WERI-Rb-1 (cell line): ENCODE measurements at regions not wholly inside any gene's neighbourhood (a gene's known extent, or its start where the extent isn't known, plus 50 kb on each side); places are given as distances from the start of the nearest gene placed in this dataset.
"Not testable (repeated sequence)": the region's sequence is repeated elsewhere in the genome, so short reads cannot be mapped to it uniquely, and the experiment has no call there.

Experiments used
- DNase-seq: peaks from one replicate; pipeline ENCODE4 v3.0.0-alpha.2; 2020
- H3K27ac ChIP-seq: fragments of 250-450 bp; sonication (Bioruptor Pico); 2 replicates; pipeline ENCODE4 v1.5.1; 2020; ENCODE audit warnings: mild to moderate bottlenecking, moderate library complexity
- H3K27me3 ChIP-seq: fragments of 250-450 bp; sonication (Bioruptor Pico); 2 replicates; pipeline ENCODE4 v1.5.1; 2021; ENCODE audit warnings: mild to moderate bottlenecking, low read depth, moderate library complexity; ENCODE audit not compliant: insufficient read depth, severe bottlenecking
- H3K36me3 ChIP-seq: fragments of 250-450 bp; sonication (Bioruptor Pico); 2 replicates; pipeline ENCODE4 v1.5.1; 2020; ENCODE audit warnings: mild to moderate bottlenecking, moderate library complexity
- H3K4me3 ChIP-seq: 2 replicates; pipeline ENCODE4 v1.5.1; 2011; ENCODE audit warnings: low read depth, mild to moderate bottlenecking, control low read depth, low read length
- H3K9me3 ChIP-seq: fragments of 250-450 bp; sonication (Bioruptor Pico); 2 replicates; pipeline ENCODE4 v1.5.1; 2021; ENCODE audit warnings: mild to moderate bottlenecking, moderate library complexity; ENCODE audit not compliant: severe bottlenecking
- TF ChIP-seq, protein P1 (sequence below): IDR thresholded peaks from 2 replicates; pipeline ENCODE4 v1.5.1; 2011; ENCODE audit warnings: low read depth, mild to moderate bottlenecking, control low read depth, inconsistent platforms, low read length

GRCh38 chr16:29313559-29314048 lies 92.9 kb downstream of the NPIPB11 start:
- Histone ChIP-seq H3K27me3 (no peaks in the 10 kb centered on the region), H3K9me3 (no peaks in the 10 kb centered on the region), H3K4me3 (no peak overlapping the region), H3K36me3 (no peaks in the 10 kb centered on the region), H3K27ac (no peak overlapping the region)
- no peak for DNase-seq
- TF ChIP-seq, protein P1, sequence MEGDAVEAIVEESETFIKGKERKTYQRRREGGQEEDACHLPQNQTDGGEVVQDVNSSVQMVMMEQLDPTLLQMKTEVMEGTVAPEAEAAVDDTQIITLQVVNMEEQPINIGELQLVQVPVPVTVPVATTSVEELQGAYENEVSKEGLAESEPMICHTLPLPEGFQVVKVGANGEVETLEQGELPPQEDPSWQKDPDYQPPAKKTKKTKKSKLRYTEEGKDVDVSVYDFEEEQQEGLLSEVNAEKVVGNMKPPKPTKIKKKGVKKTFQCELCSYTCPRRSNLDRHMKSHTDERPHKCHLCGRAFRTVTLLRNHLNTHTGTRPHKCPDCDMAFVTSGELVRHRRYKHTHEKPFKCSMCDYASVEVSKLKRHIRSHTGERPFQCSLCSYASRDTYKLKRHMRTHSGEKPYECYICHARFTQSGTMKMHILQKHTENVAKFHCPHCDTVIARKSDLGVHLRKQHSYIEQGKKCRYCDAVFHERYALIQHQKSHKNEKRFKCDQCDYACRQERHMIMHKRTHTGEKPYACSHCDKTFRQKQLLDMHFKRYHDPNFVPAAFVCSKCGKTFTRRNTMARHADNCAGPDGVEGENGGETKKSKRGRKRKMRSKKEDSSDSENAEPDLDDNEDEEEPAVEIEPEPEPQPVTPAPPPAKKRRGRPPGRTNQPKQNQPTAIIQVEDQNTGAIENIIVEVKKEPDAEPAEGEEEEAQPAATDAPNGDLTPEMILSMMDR = no peak

- Histone ChIP-seq H3K27me3 (no peaks in the 10 kb centered on the region), H3K36me3 (no peaks in the 10 kb centered on the region), H3K9me3 (no peaks in the 10 kb centered on the region), H3K4me3 (no peak overlapping the region), H3K27ac (no peak overlapping the region)
- TF ChIP-seq, protein P1 = no peak
- no peak for DNase-seq
Observed at GRCh38 chr16:29312835-29313558, 93.5 kb downstream of the NPIPB11 start.

DNA sequence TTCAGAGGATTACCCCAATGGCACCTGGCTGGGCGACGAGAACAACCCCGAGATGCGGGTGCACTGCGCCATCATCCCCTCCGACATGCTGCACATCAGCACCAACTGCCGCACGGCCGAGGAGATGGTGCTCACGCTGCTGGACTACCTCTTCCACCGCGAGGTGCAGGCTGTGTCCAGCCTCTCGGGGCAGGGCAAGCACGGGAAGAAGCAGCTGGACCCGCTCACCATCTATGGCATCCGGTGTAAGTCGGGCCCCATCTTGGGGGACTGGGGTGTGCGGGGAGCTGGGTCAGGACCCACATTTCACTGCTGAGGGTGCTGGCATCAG lies 94.2 kb downstream of the NPIPB11 start:
- not testable (repeated sequence) for H3K27me3 ChIP-seq, H3K9me3 ChIP-seq, DNase-seq, H3K4me3 ChIP-seq, H3K36me3 ChIP-seq, H3K27ac ChIP-seq

DNA sequence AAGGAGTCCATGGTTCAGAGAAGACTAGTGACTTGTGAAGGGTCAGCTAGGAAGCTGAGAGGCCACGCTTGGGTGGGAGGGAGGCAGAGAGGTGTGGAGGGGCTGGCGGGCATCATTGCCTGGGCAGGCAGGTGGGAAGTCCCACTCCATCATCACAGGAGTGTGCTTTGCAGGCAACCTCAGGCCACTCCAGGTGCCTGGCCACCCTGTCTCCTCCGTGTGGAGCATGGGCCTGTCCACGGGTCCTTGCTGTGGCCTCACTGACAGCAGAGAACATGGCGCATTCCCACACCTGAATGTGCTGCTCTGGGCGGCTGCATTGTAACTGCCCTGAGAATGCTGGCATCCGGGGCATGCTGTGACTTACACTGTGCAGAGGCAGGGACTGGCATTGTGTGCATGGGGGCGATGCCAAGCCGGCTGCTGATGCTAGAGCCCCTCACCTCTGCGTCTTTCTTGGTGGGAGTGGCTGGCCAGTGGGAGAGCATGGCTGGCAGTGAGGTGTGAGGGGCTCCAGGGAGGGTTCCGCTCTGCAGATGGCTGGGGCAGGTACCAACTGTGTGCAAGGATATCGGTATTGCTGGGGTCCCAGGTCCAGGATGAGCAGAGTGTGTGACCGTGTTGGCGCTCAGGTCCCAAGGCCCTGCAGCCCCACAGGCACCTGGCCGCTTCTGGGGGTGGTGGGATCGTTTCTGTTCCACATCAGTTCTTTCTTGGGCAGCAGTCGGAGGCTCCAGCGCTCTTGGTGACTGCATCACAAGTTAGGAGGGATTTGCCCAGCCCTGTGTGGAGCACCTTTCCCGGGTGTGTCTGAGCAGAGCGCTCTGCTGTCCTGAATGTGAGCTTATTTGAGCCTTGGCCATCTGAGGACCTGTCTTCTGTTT lies 94.8 kb downstream of the NPIPB11 start:
- Histone ChIP-seq H3K36me3 (no peaks in the 10 kb centered on the region), H3K4me3 (no peak overlapping the region), H3K9me3 (no peaks in the 10 kb centered on the region), H3K27ac (no peak overlapping the region), H3K27me3 (no peaks in the 10 kb centered on the region)
- TF ChIP-seq, protein P1 = no peak
- DNase-seq = no peak

- Histone ChIP-seq H3K9me3 (no peaks in the 10 kb centered on the region), H3K27me3 (no peaks in the 10 kb centered on the region), H3K4me3 (no peak overlapping the region), H3K36me3 (no peaks in the 10 kb centered on the region), H3K27ac (no peak overlapping the region)
- no peak for DNase-seq
- TF ChIP-seq, protein P1 = no peak
Observed at GRCh38 chr16:29310852-29311314, 95.6 kb downstream of the NPIPB11 start.

GRCh38 chr16:29310243-29310642 lies 96.3 kb downstream of the NPIPB11 start:
- not testable (repeated sequence) for H3K27ac ChIP-seq, DNase-seq, H3K9me3 ChIP-seq, H3K36me3 ChIP-seq, H3K4me3 ChIP-seq, H3K27me3 ChIP-seq

- not testable (repeated sequence) for H3K4me3 ChIP-seq, H3K36me3 ChIP-seq, DNase-seq, H3K27me3 ChIP-seq, H3K9me3 ChIP-seq, H3K27ac ChIP-seq
Observed at GRCh38 chr16:29309601-29310000, 96.9 kb downstream of the NPIPB11 start.
